Naive thymus-derived CD4-positive, alpha-beta T cell (primary cell): ENCODE measurements at regions not wholly inside any gene's neighbourhood (a gene's known extent, or its start where the extent isn't known, plus 50 kb on each side); places are given as distances from the start of the nearest gene placed in this dataset.

Source experiments
- ATAC-seq: fragments of 150-1000 bp; cut with Tn5 transposase; 2 replicates; pipeline ENCODE4 v1.10.0; 2021; ENCODE audit warnings: mild to moderate bottlenecking, moderate library complexity
- CTCF ChIA-PET: fragments of 350-600 bp; sonication (Branson Sonifier 250); formaldehyde crosslinking; loops from one replicate; lab custom pipeline; 2021; ENCODE audit warnings: antibody characterized with exemption; lab: Charles Lee
- POLR2A ChIA-PET: fragments of 350-600 bp; sonication (Branson Sonifier 250); formaldehyde crosslinking; loops from one replicate; lab custom pipeline; 2021; ENCODE audit warnings: antibody characterized with exemption, inconsistent platforms; lab: Charles Lee
- DNase-seq, 9 donors: peaks; one replicate each; pipeline versions ENCODE4 v3.0.0 to v3.0.0-alpha.2; 2020 to 2022; ENCODE audit warnings: mixed read lengths in 1 of 9
- H3K27ac ChIP-seq: one replicate; pipeline ENCODE4 v1.7.0; 2013; ENCODE audit warnings: mild to moderate bottlenecking, low read depth, low read length, moderate library complexity
- H3K27me3 ChIP-seq, 2 donors: one replicate each; pipeline ENCODE4 v1.7.0; 2013; ENCODE audit warnings: low read length in 2 of 2, mild to moderate bottlenecking in 2 of 2, moderate library complexity in 2 of 2; ENCODE audit not compliant: control insufficient read depth in 2 of 2, insufficient read depth in 2 of 2
- H3K36me3 ChIP-seq, 3 experiments: 1 replicate in 2 of 3; 2 replicates in 1 of 3; pipeline ENCODE4 v1.7.0; 2013; ENCODE audit warnings: low read length in 3 of 3, mild to moderate bottlenecking in 3 of 3, moderate library complexity in 1 of 3; ENCODE audit not compliant: insufficient read depth in 3 of 3, control insufficient read depth in 2 of 3
- H3K4me1 ChIP-seq, 2 donors: one replicate each; pipeline ENCODE4 v1.7.0; 2013; ENCODE audit warnings: low read length in 2 of 2, mild to moderate bottlenecking in 2 of 2, moderate library complexity in 1 of 2; ENCODE audit not compliant: control insufficient read depth in 2 of 2, insufficient read depth in 2 of 2
- H3K4me3 ChIP-seq: 2 replicates; pipeline ENCODE4 v1.7.0; 2013; ENCODE audit warnings: mild to moderate bottlenecking, low read length
- H3K9me3 ChIP-seq, 3 experiments: 1 replicate in 2 of 3; 2 replicates in 1 of 3; pipeline ENCODE4 v1.7.0; 2013; ENCODE audit warnings: low read length in 3 of 3; ENCODE audit not compliant: control insufficient read depth in 2 of 3
- H3K27ac Mint-ChIP-seq, 9 donors: one replicate each; pipeline ENCODE4 v1.8.0; 2020 to 2022; ENCODE audit warnings: mixed read lengths in 9 of 9, mild to moderate bottlenecking in 8 of 9, moderate library complexity in 5 of 9, inconsistent platforms in 2 of 9
- H3K27me3 Mint-ChIP-seq, 5 donors: one replicate each; pipeline ENCODE4 v1.8.0; 2021 to 2022; ENCODE audit warnings: mixed read lengths in 5 of 5, mild to moderate bottlenecking in 1 of 5
- H3K36me3 Mint-ChIP-seq, 5 donors: one replicate each; pipeline ENCODE4 v1.8.0; 2020 to 2022; ENCODE audit warnings: mixed read lengths in 5 of 5, mild to moderate bottlenecking in 3 of 5, inconsistent platforms in 1 of 5
- H3K4me1 Mint-ChIP-seq, 7 donors: one replicate each; pipeline ENCODE4 v1.8.0; 2020 to 2022; ENCODE audit warnings: mixed read lengths in 7 of 7, mild to moderate bottlenecking in 3 of 7, inconsistent platforms in 1 of 7
- H3K4me3 Mint-ChIP-seq, 10 donors: one replicate each; pipeline ENCODE4 v1.8.0; 2020 to 2022; ENCODE audit warnings: mild to moderate bottlenecking in 10 of 10, mixed read lengths in 10 of 10, moderate library complexity in 6 of 10, inconsistent platforms in 2 of 10
- H3K9me3 Mint-ChIP-seq, 11 donors: one replicate each; pipeline ENCODE4 v1.8.0; 2020 to 2022; ENCODE audit warnings: mixed read lengths in 11 of 11, mild to moderate bottlenecking in 4 of 11, inconsistent platforms in 1 of 11, moderate library complexity in 1 of 11
- intact Hi-C, 2 donors: fragments of 100-400 bp; cut with micrococcal nuclease; formaldehyde crosslinking; loops; one replicate each; pipeline ENCODE4 v1.15.1; 2023

- H3K27me3 ChIP-seq, result peaks cover 17 to 28% of the 10 kb centered on the region in 2 donors
- Mint-ChIP-seq H3K4me3 (peak overlapping the region in 5 of 10 donors; percentile 10 to 66 (median 30)), H3K9me3 (peaks cover 0 to 20% (median 12%) of the 10 kb centered on the region in 11 donors), H3K36me3 (peaks cover 0 to 7% (median 4%) of the 10 kb centered on the region in 5 donors), H3K4me1 (peaks cover 7 to 22% (median 9%) of the 10 kb centered on the region in 7 donors), H3K27ac (peak overlapping the region in 1 of 9 donors; percentile 79), H3K27me3 (peaks cover 23 to 53% (median 48%) of the 10 kb centered on the region in 5 donors)
- H3K9me3 ChIP-seq, result peaks cover 0 to 8% (median 0%) of the 10 kb centered on the region in 3 experiments
- H3K4me1 ChIP-seq, result peaks cover 19 to 24% of the 10 kb centered on the region in 2 donors
- ChIA-PET POLR2A (no interaction called here), CTCF (no interaction called here)
- ATAC-seq, result no peak
- intact Hi-C loops, result loop anchor here (5.0 kb wide), 5 partner anchors 43 to 362 kb away; partner anchors contain the start of gene TMEM161B (in 1 of the 2)
- H3K4me3 ChIP-seq, result no peak overlapping the region
- H3K27ac ChIP-seq, result no peak overlapping the region
- no peaks in the 10 kb centered on the region for H3K36me3 ChIP-seq
- DNase-seq, result no peak
Observed at GRCh38 chr5:88144219-88145001, 124.2 kb downstream of the TMEM161B start.

- H3K27ac ChIP-seq, result no peak overlapping the region
- peaks cover 17 to 28% of the 10 kb centered on the region in 2 donors for H3K27me3 ChIP-seq
- ChIA-PET POLR2A (no interaction called here), CTCF (no interaction called here)
- peaks cover 7 to 22% (median 9%) of the 10 kb centered on the region in 7 donors for H3K4me1 Mint-ChIP-seq
- H3K36me3 ChIP-seq, result no peaks in the 10 kb centered on the region
- H3K4me1 ChIP-seq, result peaks cover 19 to 24% of the 10 kb centered on the region in 2 donors
- H3K27me3 Mint-ChIP-seq, result peaks cover 20 to 48% (median 44%) of the 10 kb centered on the region in 5 donors
- intact Hi-C loops, result loop anchor here (5.0 kb wide), 5 partner anchors 44 to 361 kb away; partner anchors contain the start of gene TMEM161B (in 1 of the 2)
- H3K9me3 ChIP-seq, result peaks cover 0 to 10% (median 0%) of the 10 kb centered on the region in 3 experiments
- H3K27ac Mint-ChIP-seq, result no peak overlapping the region
- H3K9me3 Mint-ChIP-seq, result peaks cover 0 to 23% (median 13%) of the 10 kb centered on the region in 11 donors
- ATAC-seq (no peak), DNase-seq (no peak)
- peaks cover 0 to 7% (median 4%) of the 10 kb centered on the region in 5 donors for H3K36me3 Mint-ChIP-seq
- H3K4me3 Mint-ChIP-seq, result peak overlapping the region in 4 of 10 donors; percentile 13 to 66 (median 36)
- no peak overlapping the region for H3K4me3 ChIP-seq
Observed at GRCh38 chr5:88143693-88144218, 124.9 kb downstream of the TMEM161B start.

DNA sequence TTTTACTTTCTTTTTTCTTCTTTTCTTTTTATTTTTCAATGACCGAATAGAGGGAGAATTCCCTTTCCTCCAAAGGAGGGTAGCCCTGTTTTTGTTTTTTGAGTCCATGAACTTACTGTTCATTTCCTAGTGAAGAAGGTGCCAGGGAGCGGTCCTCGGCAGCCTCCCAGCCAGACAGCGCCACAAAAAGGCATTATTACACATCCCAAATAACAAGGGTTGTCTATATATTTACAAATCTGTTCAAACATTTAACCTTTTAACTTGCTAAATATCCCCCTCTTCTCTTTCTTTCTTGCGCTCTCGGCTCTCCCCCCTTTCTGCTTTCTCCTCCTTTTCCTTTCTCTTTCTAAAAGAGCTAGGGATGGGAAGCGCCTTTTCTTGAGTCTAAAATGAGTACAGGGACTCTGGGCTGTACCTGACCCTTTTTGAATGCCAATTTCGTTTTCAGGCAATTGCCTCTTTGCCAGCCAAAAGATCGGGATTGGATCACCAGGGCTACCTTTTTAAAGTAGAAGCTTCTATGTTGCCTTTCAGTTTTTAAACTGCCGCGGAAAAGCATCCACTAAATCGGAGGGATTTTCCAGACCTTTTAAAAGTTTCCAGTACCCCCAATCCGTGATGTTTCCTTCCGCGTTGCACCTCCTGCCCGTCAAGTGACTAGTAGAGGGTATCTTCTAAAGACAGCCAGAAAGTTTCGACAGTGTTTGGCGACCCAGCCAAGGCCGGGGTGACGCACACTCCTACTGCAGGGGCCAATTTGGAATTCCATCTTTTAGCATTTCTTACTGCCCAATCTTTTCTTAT, 125.6 kb downstream of the TMEM161B start:
- peaks cover 0 to 7% (median 4%) of the 10 kb centered on the region in 5 donors for H3K36me3 Mint-ChIP-seq

GRCh38 chr5:88142636-88142885, 126.1 kb downstream of the TMEM161B start:
- ChIA-PET POLR2A (no interaction called here), CTCF (no interaction called here)
- Mint-ChIP-seq H3K27me3 (peaks cover 16 to 49% (median 42%) of the 10 kb centered on the region in 5 donors), H3K36me3 (peaks cover 0 to 7% (median 4%) of the 10 kb centered on the region in 5 donors), H3K9me3 (peaks cover 0 to 28% (median 13%) of the 10 kb centered on the region in 11 donors), H3K4me3 (no peak overlapping the region), H3K27ac (no peak overlapping the region), H3K4me1 (peaks cover 7 to 22% (median 9%) of the 10 kb centered on the region in 7 donors)
- Histone ChIP-seq H3K4me3 (peak overlapping the region; percentile 31), H3K27ac (no peak overlapping the region), H3K9me3 (peaks cover 0 to 10% (median 0%) of the 10 kb centered on the region in 3 experiments), H3K36me3 (no peaks in the 10 kb centered on the region), H3K4me1 (peaks cover 19 to 24% of the 10 kb centered on the region in 2 donors), H3K27me3 (peaks cover 17 to 28% of the 10 kb centered on the region in 2 donors)
- intact Hi-C loops, result loop anchor here (5.0 kb wide), 5 partner anchors 45 to 360 kb away; partner anchors contain the start of gene TMEM161B (in 1 of the 2)
- DNase-seq (no peak), ATAC-seq (no peak)

More for the DNA sequence above, 125.6 kb downstream of the TMEM161B start:
- H3K27ac ChIP-seq, result no peak overlapping the region
- ChIA-PET POLR2A (no interaction called here), CTCF (no interaction called here)
- ATAC-seq, result no peak
- peak overlapping the region; percentile 31 for H3K4me3 ChIP-seq
- H3K4me3 Mint-ChIP-seq, result no peak overlapping the region
- peaks cover 19 to 24% of the 10 kb centered on the region in 2 donors for H3K4me1 ChIP-seq
- H3K9me3 ChIP-seq, result peaks cover 0 to 10% (median 0%) of the 10 kb centered on the region in 3 experiments
- H3K27me3 ChIP-seq, result peaks cover 17 to 28% of the 10 kb centered on the region in 2 donors
- intact Hi-C loops, result loop anchor here (5.0 kb wide), 5 partner anchors 44 to 361 kb away; partner anchors contain the start of gene TMEM161B (in 1 of the 2)
- peaks cover 7 to 22% (median 9%) of the 10 kb centered on the region in 7 donors for H3K4me1 Mint-ChIP-seq
- H3K27me3 Mint-ChIP-seq, result peaks cover 16 to 49% (median 42%) of the 10 kb centered on the region in 5 donors
- H3K36me3 ChIP-seq, result no peaks in the 10 kb centered on the region
- H3K9me3 Mint-ChIP-seq, result peaks cover 0 to 25% (median 13%) of the 10 kb centered on the region in 11 donors
- peak in 1 of 9 donors; percentile 21 for DNase-seq
- no peak overlapping the region for H3K27ac Mint-ChIP-seq

DNA sequence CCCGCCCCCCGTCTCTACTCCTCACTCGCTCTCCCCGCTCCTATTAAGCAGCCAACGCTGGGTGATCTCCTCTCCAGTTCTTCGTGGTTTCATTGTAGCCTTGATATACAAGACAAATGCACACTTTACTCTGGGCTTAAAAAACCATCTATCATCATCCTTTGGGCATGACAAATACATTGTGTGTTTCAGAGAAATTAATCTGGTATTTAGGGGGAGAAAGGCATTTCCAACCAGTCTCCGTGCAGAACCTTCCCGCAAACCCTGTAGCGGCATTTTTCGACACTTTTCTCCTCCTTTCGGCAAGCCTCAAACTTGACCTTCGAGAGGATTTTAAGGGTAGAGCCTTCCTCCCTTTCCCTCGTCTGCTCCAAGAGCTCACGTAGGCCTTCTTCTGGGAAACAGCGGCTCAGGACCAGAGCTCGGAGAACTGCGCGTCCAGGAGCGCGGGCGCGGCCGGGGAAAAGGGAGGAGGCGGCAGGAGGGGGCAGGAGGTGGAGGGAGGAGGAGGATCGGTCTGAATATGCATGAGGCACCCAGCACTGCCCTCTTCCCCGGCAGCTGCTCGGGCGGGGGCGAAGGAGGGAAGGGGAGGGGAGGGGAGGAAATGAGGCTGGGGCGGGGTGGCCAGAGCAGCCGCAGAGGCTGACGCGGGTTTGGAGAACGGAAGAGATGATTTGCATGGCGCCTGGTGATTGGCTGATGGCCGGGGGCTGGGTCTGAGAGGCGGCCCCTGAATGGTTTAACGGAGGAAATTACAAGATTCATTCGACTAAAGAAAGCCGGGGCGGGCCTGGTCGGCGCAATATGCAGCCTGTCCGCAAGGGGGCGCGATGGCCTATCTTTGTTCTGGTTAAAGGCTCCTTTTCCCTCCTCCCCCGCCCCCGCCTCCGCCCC, 127.5 kb downstream of the TMEM161B start:
- intact Hi-C loops, result loop anchor here (1.0 to 5.0 kb wide), 9 partner anchors 46 to 728 kb away; partner anchors contain the start of gene TMEM161B (in 1 of the 2)
- ChIA-PET POLR2A (no interaction called here), CTCF (no interaction called here)
- H3K4me1 ChIP-seq, result peaks cover 19 to 24% of the 10 kb centered on the region in 2 donors
- ATAC-seq (peak; percentile 92), DNase-seq (peak; percentile 50 to 83 (median 60))
- H3K4me3 ChIP-seq, result peak overlapping the region; percentile 43
- H3K4me3 Mint-ChIP-seq, result no peak overlapping the region
- peaks cover 0 to 22% (median 14%) of the 10 kb centered on the region in 11 donors for H3K9me3 Mint-ChIP-seq
- peaks cover 7 to 22% (median 9%) of the 10 kb centered on the region in 7 donors for H3K4me1 Mint-ChIP-seq
- H3K27ac ChIP-seq, result no peak overlapping the region
- H3K36me3 ChIP-seq, result no peaks in the 10 kb centered on the region
- peaks cover 18 to 44% (median 38%) of the 10 kb centered on the region in 5 donors for H3K27me3 Mint-ChIP-seq
- H3K36me3 Mint-ChIP-seq, result peaks cover 0 to 7% (median 4%) of the 10 kb centered on the region in 5 donors
- peaks cover 0 to 10% (median 0%) of the 10 kb centered on the region in 3 experiments for H3K9me3 ChIP-seq
- peaks cover 17 to 28% of the 10 kb centered on the region in 2 donors for H3K27me3 ChIP-seq
- no peak overlapping the region for H3K27ac Mint-ChIP-seq
